HL-60 (cell line): ENCODE measurements at regions not wholly inside any gene's neighbourhood (a gene's known extent, or its start where the extent isn't known, plus 50 kb on each side); places are given as distances from the start of the nearest gene placed in this dataset.

Experiments used
- DNase-seq, 2 experiments: peaks; one replicate each; pipeline ENCODE4 v3.0.0-alpha.2; 2010 to 2020; ENCODE audit warnings: low read depth in 1 of 2, low spot score in 1 of 2
- H3K27ac ChIP-seq: fragments of 250-450 bp; sonication (Bioruptor Pico); replicated peaks from 2 replicates; pipeline ENCODE4 v1.5.1; 2020; ENCODE audit warnings: mild to moderate bottlenecking, moderate library complexity
- H3K27me3 ChIP-seq: fragments of 250-450 bp; sonication (Bioruptor Pico); 2 replicates; pipeline ENCODE4 v1.5.1; 2021; ENCODE audit warnings: mild to moderate bottlenecking, moderate library complexity; ENCODE audit not compliant: insufficient read depth, poor library complexity, severe bottlenecking
- H3K4me3 ChIP-seq: replicated peaks from 2 replicates; pipeline ENCODE4 v1.5.1; 2011; ENCODE audit warnings: mild to moderate bottlenecking, control low read depth, low read length; ENCODE audit not compliant: insufficient read depth
- CTCF ChIP-seq: IDR thresholded peaks from one replicate; pipeline ENCODE4 v1.5.1; 2011; ENCODE audit warnings: low read length, control low read depth, inconsistent platforms; ENCODE audit not compliant: insufficient read depth
- GABPA ChIP-seq: IDR thresholded peaks from 2 replicates; pipeline ENCODE4 v1.6.1; 2012; ENCODE audit warnings: low read depth
- POLR2AphosphoS5 ChIP-seq: IDR thresholded peaks from 2 replicates; pipeline ENCODE4 v1.6.1; 2012; ENCODE audit warnings: low read depth
- SPI1 ChIP-seq: IDR thresholded peaks from 2 replicates; pipeline ENCODE4 v1.6.1; 2012; ENCODE audit warnings: low read depth, mild to moderate bottlenecking, borderline replicate concordance
- TF ChIP-seq, protein P1 (sequence below): IDR thresholded peaks from 2 replicates; pipeline ENCODE4 v1.6.1; 2012; ENCODE audit warnings: low read depth; ENCODE audit not compliant: insufficient replicate concordance

- H3K27ac ChIP-seq, result no peak overlapping the region
- H3K4me3 ChIP-seq, result no peak overlapping the region
- no peak for TF ChIP-seq CTCF
- no peak for TF ChIP-seq GABPA
- TF ChIP-seq, protein P1, sequence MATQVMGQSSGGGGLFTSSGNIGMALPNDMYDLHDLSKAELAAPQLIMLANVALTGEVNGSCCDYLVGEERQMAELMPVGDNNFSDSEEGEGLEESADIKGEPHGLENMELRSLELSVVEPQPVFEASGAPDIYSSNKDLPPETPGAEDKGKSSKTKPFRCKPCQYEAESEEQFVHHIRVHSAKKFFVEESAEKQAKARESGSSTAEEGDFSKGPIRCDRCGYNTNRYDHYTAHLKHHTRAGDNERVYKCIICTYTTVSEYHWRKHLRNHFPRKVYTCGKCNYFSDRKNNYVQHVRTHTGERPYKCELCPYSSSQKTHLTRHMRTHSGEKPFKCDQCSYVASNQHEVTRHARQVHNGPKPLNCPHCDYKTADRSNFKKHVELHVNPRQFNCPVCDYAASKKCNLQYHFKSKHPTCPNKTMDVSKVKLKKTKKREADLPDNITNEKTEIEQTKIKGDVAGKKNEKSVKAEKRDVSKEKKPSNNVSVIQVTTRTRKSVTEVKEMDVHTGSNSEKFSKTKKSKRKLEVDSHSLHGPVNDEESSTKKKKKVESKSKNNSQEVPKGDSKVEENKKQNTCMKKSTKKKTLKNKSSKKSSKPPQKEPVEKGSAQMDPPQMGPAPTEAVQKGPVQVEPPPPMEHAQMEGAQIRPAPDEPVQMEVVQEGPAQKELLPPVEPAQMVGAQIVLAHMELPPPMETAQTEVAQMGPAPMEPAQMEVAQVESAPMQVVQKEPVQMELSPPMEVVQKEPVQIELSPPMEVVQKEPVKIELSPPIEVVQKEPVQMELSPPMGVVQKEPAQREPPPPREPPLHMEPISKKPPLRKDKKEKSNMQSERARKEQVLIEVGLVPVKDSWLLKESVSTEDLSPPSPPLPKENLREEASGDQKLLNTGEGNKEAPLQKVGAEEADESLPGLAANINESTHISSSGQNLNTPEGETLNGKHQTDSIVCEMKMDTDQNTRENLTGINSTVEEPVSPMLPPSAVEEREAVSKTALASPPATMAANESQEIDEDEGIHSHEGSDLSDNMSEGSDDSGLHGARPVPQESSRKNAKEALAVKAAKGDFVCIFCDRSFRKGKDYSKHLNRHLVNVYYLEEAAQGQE, result no peak
- no peak for TF ChIP-seq SPI1
- TF ChIP-seq POLR2AphosphoS5, result no peak
- no peaks in the 10 kb centered on the region for H3K27me3 ChIP-seq
- no peak for DNase-seq
These were observed 91.6 kb downstream of the TNFRSF13B start for GRCh38 chr17:16880121-16880842.

DNA sequence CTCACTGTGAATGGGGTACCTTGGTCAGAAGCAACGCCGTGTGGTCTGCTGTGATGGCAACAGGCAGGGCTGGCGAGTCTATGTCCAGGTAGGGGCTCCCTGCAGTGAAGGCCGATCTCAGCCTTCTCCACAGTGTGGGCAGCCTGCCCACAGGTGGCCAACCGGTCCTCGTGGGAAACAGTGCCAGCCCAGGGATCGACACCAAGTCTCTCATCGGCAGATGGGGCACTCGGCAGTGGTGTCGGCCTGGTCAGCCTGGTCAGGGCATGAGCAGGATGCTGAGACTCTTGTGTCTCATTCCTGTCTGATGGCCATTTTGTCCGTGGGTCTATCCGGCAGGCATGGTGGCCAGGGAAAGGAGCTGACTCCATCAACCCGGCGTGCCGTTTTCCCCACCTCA, 92.2 kb downstream of the TNFRSF13B start:
- no peak for DNase-seq
- Histone ChIP-seq H3K27ac (no peak overlapping the region), H3K27me3 (no peaks in the 10 kb centered on the region), H3K4me3 (no peak overlapping the region)
- no peak for TF ChIP-seq CTCF
- TF ChIP-seq POLR2AphosphoS5, result no peak
- TF ChIP-seq, protein P1, result no peak
- TF ChIP-seq GABPA, result no peak
- no peak for TF ChIP-seq SPI1

DNA sequence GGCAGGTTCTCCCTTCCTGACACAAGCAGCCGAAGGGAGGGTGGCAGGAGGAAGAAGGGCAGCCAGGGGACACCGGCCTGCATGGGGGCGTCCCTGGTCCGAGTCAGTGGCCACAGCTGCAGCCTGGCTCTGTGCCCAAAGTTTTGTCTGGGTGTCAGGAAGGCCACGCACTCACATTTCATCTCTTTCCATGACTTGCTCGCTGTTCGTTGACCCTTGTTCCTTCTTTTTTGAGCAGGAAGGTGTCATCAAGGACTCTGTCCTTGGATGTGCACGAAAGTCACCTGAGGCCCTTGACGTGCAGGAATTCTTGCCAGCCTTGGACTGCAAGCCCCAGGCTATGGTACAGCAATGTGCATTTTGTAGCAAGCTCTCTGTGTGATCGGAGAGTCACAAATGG, 93.3 kb downstream of the TNFRSF13B start:
- TF ChIP-seq, protein P1, result no peak
- TF ChIP-seq SPI1, result no peak
- TF ChIP-seq CTCF, result no peak
- no peak for TF ChIP-seq GABPA
- TF ChIP-seq POLR2AphosphoS5, result no peak
- H3K27ac ChIP-seq, result no peak overlapping the region
- DNase-seq, result no peak

More for the DNA sequence above, 93.3 kb downstream of the TNFRSF13B start:
- no peaks in the 10 kb centered on the region for H3K27me3 ChIP-seq
- no peak overlapping the region for H3K4me3 ChIP-seq
